ENCODE measurements at regions not wholly inside any gene's neighbourhood (a gene's known extent, or its start where the extent isn't known, plus 50 kb on each side); places are given as distances from the start of the nearest gene placed in this dataset.

GRCh38 chr2:185152186-185152585 is 553.9 kb downstream of the ZNF804A start:
- DNase-seq = no peak

- DNase-seq = no peak
These were observed 563.4 kb downstream of the ZNF804A start for GRCh38 chr2:185161701-185162100.

GRCh38 chr2:185174353-185174752 is 564.3 kb upstream of the FSIP2 start:
- no peak for DNase-seq

- DNase-seq = no peak
These were observed 558.9 kb upstream of the FSIP2 start for GRCh38 chr2:185179743-185180142.

DNA sequence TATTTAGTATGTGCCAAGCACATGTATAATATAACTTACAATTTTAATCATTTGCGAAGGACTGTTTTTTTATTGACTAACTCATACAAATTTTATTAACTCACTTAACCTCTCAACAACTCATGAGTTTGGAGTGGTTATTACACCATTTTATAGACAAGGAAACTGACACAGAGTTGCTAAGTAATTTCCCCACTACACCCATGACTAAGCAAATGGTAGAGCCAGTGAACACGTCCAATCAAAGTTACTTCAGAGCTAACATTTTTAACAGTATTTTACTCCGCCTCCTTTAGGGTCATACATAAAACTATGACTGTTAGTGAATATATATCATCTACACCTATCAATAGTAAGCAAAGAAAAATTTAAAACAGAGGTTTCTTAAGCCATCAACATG is 556.7 kb upstream of the FSIP2 start:
- DNase-seq = no peak

DNA sequence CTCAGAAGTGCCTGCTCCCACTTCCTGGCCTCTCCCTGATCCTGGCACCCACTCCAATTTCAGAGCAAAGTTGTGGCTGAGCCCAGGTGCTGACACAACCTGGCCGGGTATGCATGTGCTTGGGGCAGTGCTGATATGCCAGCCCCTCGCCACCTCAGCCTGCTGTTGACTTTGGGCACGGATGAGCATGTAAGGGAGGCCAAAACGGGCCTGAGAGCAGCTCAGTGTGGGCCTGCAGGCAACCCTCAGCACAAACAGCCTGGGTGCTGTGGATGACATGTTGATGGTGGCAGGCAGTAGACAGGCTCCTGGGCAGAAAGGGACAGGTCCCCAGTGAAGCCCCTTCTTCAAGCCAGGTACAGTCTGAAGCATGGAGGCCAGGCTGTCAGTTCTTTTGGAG is 553.6 kb upstream of the FSIP2 start:
- no peak for DNase-seq

DNA sequence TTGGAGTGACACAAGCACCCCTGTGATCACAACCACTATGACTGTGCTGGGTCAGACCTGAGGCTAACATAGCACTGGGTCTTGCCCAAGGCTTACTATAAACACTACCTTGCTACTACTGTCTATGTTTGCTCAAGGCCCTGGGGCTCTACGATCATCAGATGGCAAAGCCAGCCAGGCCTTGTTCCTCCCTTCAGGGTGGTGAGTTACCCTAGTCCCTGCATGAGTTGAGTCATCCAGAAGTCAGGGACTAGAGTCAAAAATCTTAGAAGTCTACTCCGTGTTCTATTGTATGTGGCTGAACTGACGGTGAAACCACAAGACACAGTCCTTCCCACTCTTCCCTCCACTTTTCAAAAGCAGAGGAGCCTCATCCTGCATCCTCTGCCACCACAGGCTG is 551.2 kb upstream of the FSIP2 start:
- no peak for DNase-seq

DNA sequence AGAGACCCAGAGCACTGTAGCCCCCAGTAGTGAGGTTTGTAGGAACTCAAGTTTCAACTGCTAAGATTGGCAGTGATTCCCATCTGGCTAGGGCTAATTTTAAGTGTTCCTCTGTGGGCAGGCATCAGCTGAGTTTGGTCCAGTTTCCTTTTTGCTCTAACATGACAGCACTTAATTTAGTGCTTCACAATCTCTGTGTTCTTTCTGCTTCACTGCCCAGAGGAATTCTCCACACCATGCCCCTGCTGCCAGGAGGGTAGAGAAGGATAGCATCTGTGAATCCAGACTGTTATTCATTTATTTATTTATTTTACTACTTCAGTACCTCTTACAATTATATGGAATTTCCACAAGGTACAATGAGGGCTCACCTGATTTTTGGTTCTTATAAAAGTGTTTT is 549.9 kb upstream of the FSIP2 start:
- peak; percentile 75 for DNase-seq

DNA sequence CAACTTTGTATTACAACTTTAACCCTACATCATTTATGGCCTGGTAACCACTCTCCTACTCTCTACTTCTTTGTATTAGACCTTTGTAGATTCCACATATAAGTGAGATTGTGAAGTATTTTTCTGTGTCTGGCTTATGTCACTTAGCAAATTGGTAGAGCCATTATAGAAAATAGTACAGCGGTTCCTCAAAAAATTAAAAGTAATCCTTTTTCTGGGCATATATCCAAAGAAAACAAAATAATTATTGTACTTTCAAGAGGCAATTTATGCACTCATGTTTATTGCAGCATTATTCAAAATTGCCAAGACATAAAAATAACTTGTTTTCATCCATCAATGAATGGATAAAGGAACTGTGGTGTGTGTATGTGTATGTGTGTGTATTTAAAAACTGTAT is 537.5 kb upstream of the FSIP2 start:
- DNase-seq = no peak

GRCh38 chr2:185202381-185202780 is 536.2 kb upstream of the FSIP2 start:
- no peak for DNase-seq

DNA sequence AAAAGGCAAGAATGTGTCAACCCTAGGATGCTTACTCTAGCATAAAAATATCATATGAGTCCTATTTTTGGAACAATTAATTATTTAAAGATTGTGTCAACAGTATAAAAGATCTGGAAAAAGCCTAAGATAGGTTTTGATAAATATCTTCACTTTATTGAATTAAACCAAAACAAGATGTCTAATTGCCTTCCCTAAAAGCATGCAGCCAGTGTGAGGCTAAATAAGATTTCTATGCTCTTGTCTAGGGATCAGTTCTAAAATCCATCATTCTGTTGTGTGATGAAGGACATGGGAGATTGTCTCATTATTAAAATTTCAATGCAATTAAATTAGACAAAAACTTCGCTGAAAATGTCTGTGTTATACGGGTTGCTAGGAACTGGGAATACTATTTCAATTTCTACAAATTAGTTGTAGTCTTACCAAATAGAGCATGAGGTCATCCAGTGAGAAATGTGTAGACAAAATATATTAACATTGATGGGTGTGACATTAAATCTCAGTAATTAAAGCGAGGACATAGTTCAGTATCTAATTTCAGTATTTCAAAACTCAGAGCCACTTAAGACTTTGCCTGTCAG is 535.6 kb upstream of the FSIP2 start:
- no peak for DNase-seq

- peak; percentile 13 for DNase-seq
These were observed 530.3 kb upstream of the FSIP2 start for GRCh38 chr2:185208261-185208660.

GRCh38 chr2:185215497-185215896 is 523.1 kb upstream of the FSIP2 start:
- DNase-seq = no peak

GRCh38 chr2:185219981-185220380 is 518.6 kb upstream of the FSIP2 start:
- DNase-seq = peak; percentile 33

- DNase-seq = no peak
These were observed 516.3 kb upstream of the FSIP2 start for GRCh38 chr2:185222311-185222710.

DNA sequence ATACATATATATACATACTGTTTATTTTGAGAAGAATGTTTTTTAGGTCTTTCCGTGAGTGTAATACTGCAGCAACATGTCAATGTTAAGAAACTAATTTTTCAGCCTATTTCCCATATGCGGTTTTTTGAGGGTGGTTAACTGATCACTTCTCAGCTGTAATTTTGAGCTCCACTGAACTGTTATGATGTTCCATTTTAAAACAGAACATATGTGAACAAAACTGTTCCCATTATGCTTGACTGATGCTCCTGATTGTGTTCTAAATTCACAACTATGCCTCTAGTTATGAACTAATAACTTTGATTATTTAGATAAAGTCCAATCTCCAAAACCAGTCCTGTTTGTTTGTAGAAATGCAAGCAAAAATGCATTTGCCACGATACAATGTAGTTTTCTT is 511.2 kb upstream of the FSIP2 start:
- no peak for DNase-seq

GRCh38 chr2:185239491-185239890 is 499.1 kb upstream of the FSIP2 start:
- DNase-seq = no peak

- no peak for DNase-seq
These were observed 497.8 kb upstream of the FSIP2 start for GRCh38 chr2:185240796-185241195.

GRCh38 chr2:185241556-185241955 is 497.0 kb upstream of the FSIP2 start:
- no peak for DNase-seq

DNA sequence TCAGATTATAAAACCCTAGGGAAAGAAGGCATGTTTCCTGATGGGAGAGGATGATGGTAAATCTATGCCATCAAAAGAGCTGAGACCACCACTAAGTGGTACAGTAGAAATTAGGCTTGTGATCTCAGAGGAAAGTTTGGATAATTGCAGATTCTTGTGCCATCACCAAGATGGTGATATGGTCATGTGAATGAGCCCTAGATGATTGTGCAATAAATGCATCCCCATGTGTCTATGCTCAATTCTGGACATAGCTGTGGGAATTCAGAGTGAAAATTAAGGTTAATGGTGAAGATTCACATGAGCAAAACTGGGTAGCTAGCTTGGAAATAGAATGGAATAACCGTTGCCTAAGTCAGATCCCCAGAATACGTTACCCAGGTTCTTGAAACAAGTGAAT is 496.1 kb upstream of the FSIP2 start:
- DNase-seq = no peak

DNA sequence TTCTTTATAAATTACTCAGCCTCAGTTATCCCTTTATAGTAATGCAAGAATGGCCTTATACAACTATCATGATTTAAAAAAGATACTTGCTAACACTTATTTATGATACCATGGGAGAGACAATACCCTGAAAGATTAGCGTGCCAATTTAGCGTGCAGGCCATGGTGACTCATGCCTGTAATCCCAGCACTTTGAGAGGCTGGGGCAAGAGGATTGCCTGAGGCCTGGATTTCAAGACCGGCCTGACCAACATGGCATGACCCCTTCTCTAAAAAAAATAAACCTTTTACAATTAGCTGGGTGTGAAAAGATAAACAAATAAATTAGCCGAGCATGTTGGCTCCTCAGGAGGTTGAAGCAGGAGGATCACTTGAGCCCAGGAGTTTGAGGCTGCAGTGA is 493.4 kb upstream of the FSIP2 start:
- no peak for DNase-seq

- DNase-seq = no peak
These were observed 492.8 kb upstream of the FSIP2 start for GRCh38 chr2:185245806-185246205.

- DNase-seq = no peak
These were observed 491.9 kb upstream of the FSIP2 start for GRCh38 chr2:185246717-185247116.

DNA sequence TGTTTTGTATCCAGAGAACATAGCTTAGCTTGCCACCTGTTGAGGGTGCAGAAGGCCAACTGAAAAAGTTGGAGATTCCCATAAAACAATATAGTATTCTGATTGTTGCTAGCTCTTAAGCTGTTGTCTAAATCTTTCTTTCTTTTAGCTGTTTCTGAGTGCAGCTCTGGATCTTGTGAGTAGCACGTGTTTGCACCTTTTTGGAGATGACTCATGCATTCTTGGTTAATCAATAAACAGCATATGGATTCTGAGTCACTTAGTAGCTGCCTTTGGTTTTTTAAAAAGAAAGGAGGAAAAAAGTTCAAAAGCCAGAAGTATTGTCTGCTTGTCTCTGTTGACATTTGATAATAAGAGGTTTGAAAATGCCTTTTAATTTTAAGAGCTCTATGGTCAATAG is 483.0 kb upstream of the FSIP2 start:
- DNase-seq = peak; percentile 5

- no peak for DNase-seq
These were observed 472.9 kb upstream of the FSIP2 start for GRCh38 chr2:185265747-185266146.

DNA sequence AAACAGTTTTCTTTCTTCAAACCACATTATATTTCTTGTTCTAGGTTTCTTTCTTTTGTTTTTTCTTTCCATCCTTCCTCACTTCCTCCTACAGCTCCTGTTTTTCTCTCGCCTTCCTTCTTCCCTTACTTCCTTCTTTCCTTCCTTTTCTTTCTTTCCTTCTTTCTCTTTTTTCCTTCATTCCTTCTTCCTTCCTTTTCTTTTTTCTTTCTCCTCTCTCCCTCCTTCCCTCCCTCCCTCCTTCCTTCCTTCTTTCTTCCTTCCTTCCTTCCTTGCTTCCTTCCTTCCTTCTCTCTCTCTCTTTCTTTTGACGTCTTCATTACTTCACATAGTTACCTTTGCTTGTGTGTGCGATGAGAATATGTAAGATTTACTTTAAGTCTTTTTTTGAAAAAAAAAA is 470.0 kb upstream of the FSIP2 start:
- DNase-seq = no peak
